Ovary (tissue), 7 donors: ENCODE measurements at regions not wholly inside any gene's neighbourhood (a gene's known extent, or its start where the extent isn't known, plus 50 kb on each side); places are given as distances from the start of the nearest gene placed in this dataset.
"Not testable (repeated sequence)": the region's sequence is repeated elsewhere in the genome, so short reads cannot be mapped to it uniquely, and the experiment has no call there.

Source experiments
- DNase-seq, 5 donors: peaks; one replicate each; pipeline ENCODE4 v3.0.0-alpha.2; 2019 to 2020
- H3K27ac ChIP-seq, 2 donors: fragments of 200-600 bp; one replicate each; pipeline versions ENCODE4 v1.5.1 to v1.8.0; 2019 to 2022
- H3K27me3 ChIP-seq: fragments of 200-600 bp; one replicate; pipeline ENCODE4 v1.8.0; 2022
- H3K36me3 ChIP-seq: fragments of 200-600 bp; sonication (generic); one replicate; pipeline ENCODE4 v1.5.1; 2019
- H3K4me1 ChIP-seq: one replicate; pipeline ENCODE4 v1.8.1; 2013; ENCODE audit warnings: mild to moderate bottlenecking, moderate library complexity; ENCODE audit not compliant: insufficient read depth
- H3K4me3 ChIP-seq: fragments of 200-600 bp; sonication (generic); one replicate; pipeline ENCODE4 v1.5.1; 2017
- H3K9me3 ChIP-seq, 2 donors: fragments of 200-600 bp in 1 of 2; sonication (generic) in 1 of 2; one replicate each; pipeline versions ENCODE4 v1.5.1 to v1.8.1; 2013 to 2019; ENCODE audit warnings: mild to moderate bottlenecking in 1 of 2, moderate library complexity in 1 of 2
- EP300 ChIP-seq: sonication (generic); formaldehyde crosslinking; IDR thresholded peaks from one replicate; pipeline ENCODE4 v1.6.1; 2017; ENCODE audit warnings: antibody characterized with exemption
- POLR2A ChIP-seq: fragments of 450-650 bp; IDR thresholded peaks from one replicate; pipeline ENCODE4 v1.6.1; 2017; ENCODE audit warnings: antibody characterized with exemption, mild to moderate bottlenecking, moderate library complexity
- WGBS, 3 donors: extraction: QIAGEN DNeasy Blood & Tissue Kit in 1 of 3; methylation state at CpG; one replicate each; pipeline versions ENCODE4 v1.1.5 to v1.1.7; 2013 to 2017; 5-methylcytosine and 5-hydroxymethylcytosine counted together
- intact Hi-C, 4 donors: fragments of 100-400 bp; cut with DNase I; formaldehyde crosslinking; loops; one replicate each; pipeline versions ENCODE4 v1.11.0 to v1.15.1; 2022 to 2023
- TF ChIP-seq, protein P1 (sequence below), 3 donors: fragments of 450-650 bp in 2 of 3; fragments of 200-600 bp in 1 of 3; IDR thresholded peaks; one replicate each; pipeline versions ENCODE4 v1.5.1 to v1.8.0; 2016 to 2022; ENCODE audit warnings: antibody characterized with exemption in 3 of 3, mild to moderate bottlenecking in 1 of 3
- donor health status: DM: no; HTN: no; CAD: no; lungs with moderate emphysema.
- donor health status: DM: no; HTN: no; CAD: no.
- donor health status: Bipolar disorder and iron deficiency.
- donor health status: DM: no; HTN: no; CAD: no.
- donor health status: DM: yes; HTN: yes; CAD: no.

DNA sequence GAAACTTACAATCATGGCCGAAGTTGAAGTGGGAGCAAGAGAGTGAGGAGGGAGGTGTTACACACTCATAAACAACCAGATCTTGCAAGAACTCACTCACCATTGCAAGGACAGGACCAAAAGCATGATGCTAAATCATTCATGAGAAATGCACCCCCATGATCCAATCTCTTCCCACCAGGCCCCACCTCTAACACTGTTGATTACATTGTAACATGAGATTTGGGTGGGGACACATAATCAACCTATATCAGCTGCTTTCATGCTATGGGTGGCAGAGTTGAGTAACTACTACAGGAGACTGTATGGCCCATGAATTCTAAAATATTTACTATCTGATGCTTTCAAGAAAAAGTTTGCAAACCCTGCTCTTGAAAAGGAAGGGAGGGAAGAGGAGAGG, 155.1 kb downstream of the DEFB131A start:
- WGBS, 3 donors, result 88 to 95% (median 89%) methylated on average over 1 of the region's 1 CpG
- Histone ChIP-seq H3K27ac (no peak overlapping the region), H3K36me3 (no peaks in the 10 kb centered on the region), H3K9me3 (no peaks in the 10 kb centered on the region), H3K4me3 (no peak overlapping the region), H3K4me1 (no peaks in the 10 kb centered on the region), H3K27me3 (no peaks in the 10 kb centered on the region)
- TF ChIP-seq EP300, result no peak
- TF ChIP-seq POLR2A, result no peak
- TF ChIP-seq, protein P1, sequence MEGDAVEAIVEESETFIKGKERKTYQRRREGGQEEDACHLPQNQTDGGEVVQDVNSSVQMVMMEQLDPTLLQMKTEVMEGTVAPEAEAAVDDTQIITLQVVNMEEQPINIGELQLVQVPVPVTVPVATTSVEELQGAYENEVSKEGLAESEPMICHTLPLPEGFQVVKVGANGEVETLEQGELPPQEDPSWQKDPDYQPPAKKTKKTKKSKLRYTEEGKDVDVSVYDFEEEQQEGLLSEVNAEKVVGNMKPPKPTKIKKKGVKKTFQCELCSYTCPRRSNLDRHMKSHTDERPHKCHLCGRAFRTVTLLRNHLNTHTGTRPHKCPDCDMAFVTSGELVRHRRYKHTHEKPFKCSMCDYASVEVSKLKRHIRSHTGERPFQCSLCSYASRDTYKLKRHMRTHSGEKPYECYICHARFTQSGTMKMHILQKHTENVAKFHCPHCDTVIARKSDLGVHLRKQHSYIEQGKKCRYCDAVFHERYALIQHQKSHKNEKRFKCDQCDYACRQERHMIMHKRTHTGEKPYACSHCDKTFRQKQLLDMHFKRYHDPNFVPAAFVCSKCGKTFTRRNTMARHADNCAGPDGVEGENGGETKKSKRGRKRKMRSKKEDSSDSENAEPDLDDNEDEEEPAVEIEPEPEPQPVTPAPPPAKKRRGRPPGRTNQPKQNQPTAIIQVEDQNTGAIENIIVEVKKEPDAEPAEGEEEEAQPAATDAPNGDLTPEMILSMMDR (IDR thresholded peaks at IDR 0.05), result no peak
- intact Hi-C loops, result no loop called here
- DNase-seq, result no peak

DNA sequence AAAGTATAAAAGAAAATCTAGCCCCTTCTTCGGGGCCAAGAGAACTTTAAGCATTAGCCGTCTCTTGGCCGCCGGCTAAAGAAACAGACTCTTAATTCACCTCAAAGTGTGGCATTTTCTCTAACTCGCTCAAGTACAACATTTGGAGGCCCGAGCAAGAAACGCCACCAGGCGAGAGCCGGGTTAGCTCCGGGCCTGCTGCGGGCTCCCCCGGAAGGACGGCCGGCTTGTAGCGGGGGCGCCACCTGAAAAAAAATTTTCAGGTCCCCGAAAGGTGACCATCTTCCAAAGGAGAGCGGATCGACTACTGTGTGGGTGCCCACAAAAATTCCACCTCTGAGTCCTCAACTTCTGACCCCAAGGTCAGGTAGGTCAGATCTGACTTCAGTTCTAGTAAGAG, 156.0 kb downstream of the DEFB131A start:
- Histone ChIP-seq H3K27me3 (no peaks in the 10 kb centered on the region), H3K36me3 (no peaks in the 10 kb centered on the region), H3K4me1 (no peaks in the 10 kb centered on the region), H3K4me3 (no peak overlapping the region), H3K27ac (no peak overlapping the region), H3K9me3 (no peaks in the 10 kb centered on the region)
- intact Hi-C loops, result no loop called here
- WGBS, 3 donors, result 92 to 94% (median 94%) methylated on average over 19 of the region's 19 CpGs
- TF ChIP-seq, protein P1 (IDR thresholded peaks at IDR 0.05), result no peak
- TF ChIP-seq EP300, result no peak
- no peak for TF ChIP-seq POLR2A
- DNase-seq, result no peak

DNA sequence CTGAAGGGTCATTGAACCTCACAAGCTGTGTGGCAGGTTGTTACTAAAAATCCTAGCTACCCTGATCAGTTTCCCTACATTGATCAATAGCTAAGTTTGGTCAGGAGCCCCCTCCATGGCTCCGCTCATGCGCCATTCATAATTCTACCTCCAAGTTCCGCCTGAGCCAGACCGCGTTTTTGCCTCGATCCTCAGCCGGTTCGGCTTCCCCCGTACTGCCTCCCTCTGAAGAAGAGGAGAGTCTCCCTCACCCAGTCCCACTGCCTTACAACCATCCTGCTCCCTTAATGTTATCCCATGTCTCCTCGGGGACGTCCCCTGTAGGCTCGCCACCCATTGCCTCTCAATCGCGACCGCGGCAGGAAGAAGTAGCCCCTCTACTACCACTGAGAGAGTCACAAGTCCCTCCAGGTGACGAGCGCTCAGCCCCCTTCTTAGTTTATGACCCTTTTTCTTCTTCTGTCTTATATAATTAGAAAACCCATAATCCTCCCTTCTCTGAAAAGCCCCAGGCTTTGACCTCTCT, 158.2 kb downstream of the DEFB131A start:
- Histone ChIP-seq H3K9me3 (no peaks in the 10 kb centered on the region), H3K27me3 (no peaks in the 10 kb centered on the region), H3K4me1 (no peaks in the 10 kb centered on the region), H3K36me3 (no peaks in the 10 kb centered on the region), H3K27ac (no peak overlapping the region), H3K4me3 (no peak overlapping the region)
- DNase-seq, result no peak
- WGBS, 3 donors, result 88 to 91% (median 91%) methylated on average over 18 of the region's 18 CpGs
- TF ChIP-seq EP300 (no peak), POLR2A (no peak)
- TF ChIP-seq, protein P1 (IDR thresholded peaks at IDR 0.05), result no peak
- intact Hi-C loops, result no loop called here

DNA sequence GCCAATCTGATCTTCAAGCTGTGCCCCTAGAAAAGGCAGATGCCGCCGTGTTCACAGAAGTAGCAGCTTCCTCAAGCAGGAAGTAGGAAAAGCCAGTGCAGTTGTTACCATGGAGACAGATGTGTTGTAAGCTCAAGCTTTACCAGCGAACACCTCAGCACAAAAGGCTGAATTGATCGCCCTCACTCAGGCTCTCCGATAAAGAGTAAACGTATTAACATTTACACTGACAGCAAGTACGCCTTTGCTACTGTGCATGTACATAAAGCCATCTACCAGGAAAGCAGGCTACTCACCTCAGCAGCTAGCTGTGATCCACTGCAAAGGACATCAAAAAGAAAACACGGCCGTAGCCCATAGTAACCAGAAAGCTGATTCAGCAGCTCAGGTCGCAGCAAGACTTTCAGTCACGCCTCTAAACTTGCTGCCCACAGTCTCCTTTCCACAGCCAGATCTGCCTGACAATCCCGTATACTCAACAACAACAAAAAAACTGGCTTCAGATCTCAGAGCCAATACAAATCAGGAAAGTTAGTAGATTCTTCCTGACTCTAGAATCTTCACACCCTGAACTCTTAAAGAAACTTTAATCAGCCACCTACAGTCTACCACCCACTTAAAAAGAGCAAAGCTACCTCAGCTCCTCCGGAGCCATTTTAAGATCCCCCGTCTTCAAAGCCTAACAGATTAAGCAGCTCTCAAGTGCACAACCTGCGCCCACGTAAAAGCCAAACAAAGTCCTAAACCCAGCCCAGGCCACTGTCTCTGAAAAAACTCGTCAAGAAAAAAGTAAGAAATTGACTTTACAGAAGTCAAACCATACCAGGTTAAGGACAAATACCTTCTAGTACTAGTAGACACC, 160.0 kb downstream of the DEFB131A start:
- H3K4me1 ChIP-seq, intact Hi-C loops, H3K9me3 ChIP-seq, H3K27me3 ChIP-seq, H3K36me3 ChIP-seq: not testable (repeated sequence)
- H3K4me3 ChIP-seq, result peak overlapping the region; percentile 24
- 10 to 16% (median 12%) methylated on average over 17 of the region's 17 CpGs for WGBS, 3 donors
- peak; percentile 18 to 52 (median 25) for DNase-seq
- peak overlapping the region in 1 of 2 donors; percentile 68 for H3K27ac ChIP-seq

DNA sequence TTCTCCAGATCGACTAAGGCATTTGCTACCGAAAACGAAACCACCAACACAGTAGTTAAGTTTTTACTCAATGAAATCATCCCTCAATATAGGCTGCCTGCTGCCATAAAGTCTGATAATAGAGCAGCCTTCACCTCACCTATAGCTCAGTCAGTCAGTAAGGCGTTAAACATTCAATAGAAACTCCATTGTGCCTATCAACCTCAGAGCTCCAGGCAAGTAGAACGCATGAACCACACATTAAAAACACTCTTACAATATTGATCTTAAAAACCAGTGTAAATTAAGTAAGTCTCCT, 160.6 kb downstream of the DEFB131A start:
- H3K36me3 ChIP-seq, intact Hi-C loops, H3K4me1 ChIP-seq, H3K27ac ChIP-seq, H3K4me3 ChIP-seq, H3K27me3 ChIP-seq, H3K9me3 ChIP-seq, DNase-seq: not testable (repeated sequence)
- 43 to 67% (median 49%) methylated on average over 5 of the region's 5 CpGs for WGBS, 3 donors
